ENCODE measurements at regions not wholly inside any gene's neighbourhood (a gene's known extent, or its start where the extent isn't known, plus 50 kb on each side); places are given as distances from the start of the nearest gene placed in this dataset.

GRCh38 chr2:124978597-124978996 lies 953.5 kb downstream of the CNTNAP5 start:
- Mint-ChIP-seq H3K27ac (no peak overlapping the region), H3K27me3 (ENCODE audit: low read depth) (peaks cover 3% of the 10 kb centered on the region; the same call in 1 of the 2 replicates), H3K36me3 (peaks cover 14% of the 10 kb centered on the region), H3K9me3 (peaks cover 44% of the 10 kb centered on the region), H3K4me1 (peaks cover 16% of the 10 kb centered on the region), H3K4me3 (no peak overlapping the region)
- ChIA-PET CTCF (no interaction called here), POLR2A (interaction anchor here (0.6 kb wide), 1 partner anchor 214 kb away, joined by 3 read pairs; no protein-coding TSS in a partner anchor)
- no peak for ATAC-seq
- TF ChIP-seq, protein P1, sequence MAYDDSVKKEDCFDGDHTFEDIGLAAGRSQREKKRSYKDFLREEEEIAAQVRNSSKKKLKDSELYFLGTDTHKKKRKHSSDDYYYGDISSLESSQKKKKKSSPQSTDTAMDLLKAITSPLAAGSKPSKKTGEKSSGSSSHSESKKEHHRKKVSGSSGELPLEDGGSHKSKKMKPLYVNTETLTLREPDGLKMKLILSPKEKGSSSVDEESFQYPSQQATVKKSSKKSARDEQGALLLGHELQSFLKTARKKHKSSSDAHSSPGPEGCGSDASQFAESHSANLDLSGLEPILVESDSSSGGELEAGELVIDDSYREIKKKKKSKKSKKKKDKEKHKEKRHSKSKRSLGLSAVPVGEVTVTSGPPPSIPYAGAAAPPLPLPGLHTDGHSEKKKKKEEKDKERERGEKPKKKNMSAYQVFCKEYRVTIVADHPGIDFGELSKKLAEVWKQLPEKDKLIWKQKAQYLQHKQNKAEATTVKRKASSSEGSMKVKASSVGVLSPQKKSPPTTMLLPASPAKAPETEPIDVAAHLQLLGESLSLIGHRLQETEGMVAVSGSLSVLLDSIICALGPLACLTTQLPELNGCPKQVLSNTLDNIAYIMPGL (CRISPR knock-in tag; IDR thresholded peaks at IDR 0.05): no peak
- TF ChIP-seq E2F5 (CRISPR knock-in tag; IDR thresholded peaks at IDR 0.05): no peak
- TF ChIP-seq, protein P2, sequence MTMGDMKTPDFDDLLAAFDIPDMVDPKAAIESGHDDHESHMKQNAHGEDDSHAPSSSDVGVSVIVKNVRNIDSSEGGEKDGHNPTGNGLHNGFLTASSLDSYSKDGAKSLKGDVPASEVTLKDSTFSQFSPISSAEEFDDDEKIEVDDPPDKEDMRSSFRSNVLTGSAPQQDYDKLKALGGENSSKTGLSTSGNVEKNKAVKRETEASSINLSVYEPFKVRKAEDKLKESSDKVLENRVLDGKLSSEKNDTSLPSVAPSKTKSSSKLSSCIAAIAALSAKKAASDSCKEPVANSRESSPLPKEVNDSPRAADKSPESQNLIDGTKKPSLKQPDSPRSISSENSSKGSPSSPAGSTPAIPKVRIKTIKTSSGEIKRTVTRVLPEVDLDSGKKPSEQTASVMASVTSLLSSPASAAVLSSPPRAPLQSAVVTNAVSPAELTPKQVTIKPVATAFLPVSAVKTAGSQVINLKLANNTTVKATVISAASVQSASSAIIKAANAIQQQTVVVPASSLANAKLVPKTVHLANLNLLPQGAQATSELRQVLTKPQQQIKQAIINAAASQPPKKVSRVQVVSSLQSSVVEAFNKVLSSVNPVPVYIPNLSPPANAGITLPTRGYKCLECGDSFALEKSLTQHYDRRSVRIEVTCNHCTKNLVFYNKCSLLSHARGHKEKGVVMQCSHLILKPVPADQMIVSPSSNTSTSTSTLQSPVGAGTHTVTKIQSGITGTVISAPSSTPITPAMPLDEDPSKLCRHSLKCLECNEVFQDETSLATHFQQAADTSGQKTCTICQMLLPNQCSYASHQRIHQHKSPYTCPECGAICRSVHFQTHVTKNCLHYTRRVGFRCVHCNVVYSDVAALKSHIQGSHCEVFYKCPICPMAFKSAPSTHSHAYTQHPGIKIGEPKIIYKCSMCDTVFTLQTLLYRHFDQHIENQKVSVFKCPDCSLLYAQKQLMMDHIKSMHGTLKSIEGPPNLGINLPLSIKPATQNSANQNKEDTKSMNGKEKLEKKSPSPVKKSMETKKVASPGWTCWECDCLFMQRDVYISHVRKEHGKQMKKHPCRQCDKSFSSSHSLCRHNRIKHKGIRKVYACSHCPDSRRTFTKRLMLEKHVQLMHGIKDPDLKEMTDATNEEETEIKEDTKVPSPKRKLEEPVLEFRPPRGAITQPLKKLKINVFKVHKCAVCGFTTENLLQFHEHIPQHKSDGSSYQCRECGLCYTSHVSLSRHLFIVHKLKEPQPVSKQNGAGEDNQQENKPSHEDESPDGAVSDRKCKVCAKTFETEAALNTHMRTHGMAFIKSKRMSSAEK (CRISPR knock-in tag; IDR thresholded peaks at IDR 0.05; ENCODE audit: borderline replicate concordance): no peak
- TF ChIP-seq PREB (CRISPR knock-in tag; IDR thresholded peaks at IDR 0.05; ENCODE audit: borderline replicate concordance): no peak
- TF ChIP-seq ZNF423 (CRISPR knock-in tag; IDR thresholded peaks at IDR 0.05): no peak
- no peak for TF ChIP-seq TEAD1 (CRISPR knock-in tag; IDR thresholded peaks at IDR 0.05)
- no peak for TF ChIP-seq CREM (CRISPR knock-in tag; IDR thresholded peaks at IDR 0.05)
- DNase-seq (ENCODE audit: low spot score): no peak

DNA sequence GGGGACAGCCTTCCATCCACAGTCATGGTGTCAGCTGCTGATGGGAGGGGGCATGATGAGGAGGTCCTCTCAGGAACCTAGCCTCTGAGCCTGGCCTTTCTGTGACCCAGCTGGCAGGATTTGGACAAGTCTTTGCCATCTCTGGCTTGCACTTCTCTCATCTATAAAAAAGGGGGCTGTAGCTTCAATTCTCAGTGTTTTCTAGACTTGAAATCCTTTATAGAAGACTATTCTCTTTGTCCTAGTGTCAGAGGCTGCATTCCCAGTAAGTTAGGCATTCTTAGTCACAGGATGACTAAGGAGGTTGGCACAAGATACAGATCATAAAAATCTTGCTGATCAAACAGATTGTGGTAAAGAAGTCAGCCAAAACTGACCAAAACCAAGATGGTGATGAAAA lies 958.5 kb downstream of the CNTNAP5 start:
- TF ChIP-seq RORB (CRISPR knock-in tag; IDR thresholded peaks at IDR 0.05) (no peak), SP1 (CRISPR knock-in tag; conservative IDR thresholded peaks at IDR 0.05) (no peak), ETV6 (CRISPR knock-in tag; IDR thresholded peaks at IDR 0.05) (no peak), MLX (CRISPR knock-in tag; IDR thresholded peaks at IDR 0.05) (no peak), NFYB (CRISPR knock-in tag; conservative IDR thresholded peaks at IDR 0.05; ENCODE audit: low read depth) (no peak), SMAD3 (CRISPR knock-in tag; IDR thresholded peaks at IDR 0.05; ENCODE audit: borderline replicate concordance) (no peak), USF2 (CRISPR knock-in tag; IDR thresholded peaks at IDR 0.05) (no peak), CREB1 (CRISPR knock-in tag; IDR thresholded peaks at IDR 0.05) (no peak), JAZF1 (CRISPR knock-in tag; IDR thresholded peaks at IDR 0.05) (no peak), E2F5 (CRISPR knock-in tag; IDR thresholded peaks at IDR 0.05) (no peak)
- TF ChIP-seq, protein P3, sequence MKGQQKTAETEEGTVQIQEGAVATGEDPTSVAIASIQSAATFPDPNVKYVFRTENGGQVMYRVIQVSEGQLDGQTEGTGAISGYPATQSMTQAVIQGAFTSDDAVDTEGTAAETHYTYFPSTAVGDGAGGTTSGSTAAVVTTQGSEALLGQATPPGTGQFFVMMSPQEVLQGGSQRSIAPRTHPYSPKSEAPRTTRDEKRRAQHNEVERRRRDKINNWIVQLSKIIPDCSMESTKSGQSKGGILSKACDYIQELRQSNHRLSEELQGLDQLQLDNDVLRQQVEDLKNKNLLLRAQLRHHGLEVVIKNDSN (CRISPR knock-in tag; IDR thresholded peaks at IDR 0.05): no peak
- TF ChIP-seq, protein P4, sequence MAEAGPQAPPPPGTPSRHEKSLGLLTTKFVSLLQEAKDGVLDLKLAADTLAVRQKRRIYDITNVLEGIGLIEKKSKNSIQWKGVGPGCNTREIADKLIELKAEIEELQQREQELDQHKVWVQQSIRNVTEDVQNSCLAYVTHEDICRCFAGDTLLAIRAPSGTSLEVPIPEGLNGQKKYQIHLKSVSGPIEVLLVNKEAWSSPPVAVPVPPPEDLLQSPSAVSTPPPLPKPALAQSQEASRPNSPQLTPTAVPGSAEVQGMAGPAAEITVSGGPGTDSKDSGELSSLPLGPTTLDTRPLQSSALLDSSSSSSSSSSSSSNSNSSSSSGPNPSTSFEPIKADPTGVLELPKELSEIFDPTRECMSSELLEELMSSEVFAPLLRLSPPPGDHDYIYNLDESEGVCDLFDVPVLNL (CRISPR knock-in tag; IDR thresholded peaks at IDR 0.05; ENCODE audit: borderline replicate concordance, low read depth): no peak
- TF ChIP-seq, protein P1 (CRISPR knock-in tag; IDR thresholded peaks at IDR 0.05): no peak
- POLR2A ChIA-PET: no interaction called here

More for the DNA sequence above, 958.5 kb downstream of the CNTNAP5 start:
- Mint-ChIP-seq H3K4me1 (peaks cover 6% of the 10 kb centered on the region), H3K9me3 (peaks cover 34% of the 10 kb centered on the region), H3K36me3 (peaks cover 14% of the 10 kb centered on the region), H3K4me3 (no peak overlapping the region), H3K27me3 (ENCODE audit: low read depth) (peaks cover 5% of the 10 kb centered on the region; the same call in 1 of the 2 replicates), H3K27ac (no peak overlapping the region)
- CTCF ChIA-PET: no interaction called here
- ATAC-seq (no peak), DNase-seq (ENCODE audit: low spot score) (no peak)

Data from WTC11 (cell line).